ENCODE measurements at regions not wholly inside any gene's neighbourhood (a gene's known extent, or its start where the extent isn't known, plus 50 kb on each side); places are given as distances from the start of the nearest gene placed in this dataset.

DNA sequence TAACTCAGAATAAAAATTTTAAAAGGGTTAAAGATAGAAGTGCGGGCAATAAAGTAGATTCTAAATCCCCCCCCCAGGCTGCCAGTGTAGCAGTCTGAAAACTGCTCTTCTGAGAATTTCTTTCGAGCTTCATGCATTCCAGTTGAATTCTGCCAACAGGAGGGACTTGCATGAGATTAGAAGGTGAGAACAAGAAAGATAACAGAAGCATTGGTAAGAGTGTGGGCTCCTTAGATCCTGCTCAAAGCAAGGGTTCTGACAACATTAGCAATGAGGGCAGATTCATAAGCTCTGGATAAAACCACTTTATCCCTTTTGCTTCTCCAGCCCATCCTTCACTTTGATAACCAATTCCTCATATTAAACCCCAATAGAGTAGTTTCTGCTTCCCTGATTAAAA, 235.9 kb upstream of the CDH6 start:
- ATAC-seq: no peak
- DNase-seq (ENCODE audit: low spot score): no peak

GRCh38 chr5:30956251-30956650, 237.2 kb upstream of the CDH6 start:
- no peak for ATAC-seq
- DNase-seq (ENCODE audit: low spot score): no peak

GRCh38 chr5:30937070-30937469, 256.4 kb upstream of the CDH6 start:
- ATAC-seq (no peak), DNase-seq (ENCODE audit: low spot score) (no peak)

- ATAC-seq: no peak
- DNase-seq (ENCODE audit: low spot score): no peak
Measured at GRCh38 chr5:30933599-30933998, 259.9 kb upstream of the CDH6 start.

- ATAC-seq: no peak
- DNase-seq (ENCODE audit: low spot score): no peak
Measured at GRCh38 chr5:30932273-30933017, 261.0 kb upstream of the CDH6 start.

- ATAC-seq (no peak), DNase-seq (ENCODE audit: low spot score) (no peak)
Measured at GRCh38 chr5:30930736-30931135, 262.8 kb upstream of the CDH6 start.

- no peak for DNase-seq (ENCODE audit: low spot score)
- ATAC-seq: no peak
Measured at GRCh38 chr5:30928956-30929355, 264.5 kb upstream of the CDH6 start.

GRCh38 chr5:30926218-30926617, 267.3 kb upstream of the CDH6 start:
- no peak for ATAC-seq
- no peak for DNase-seq (ENCODE audit: low spot score)

DNA sequence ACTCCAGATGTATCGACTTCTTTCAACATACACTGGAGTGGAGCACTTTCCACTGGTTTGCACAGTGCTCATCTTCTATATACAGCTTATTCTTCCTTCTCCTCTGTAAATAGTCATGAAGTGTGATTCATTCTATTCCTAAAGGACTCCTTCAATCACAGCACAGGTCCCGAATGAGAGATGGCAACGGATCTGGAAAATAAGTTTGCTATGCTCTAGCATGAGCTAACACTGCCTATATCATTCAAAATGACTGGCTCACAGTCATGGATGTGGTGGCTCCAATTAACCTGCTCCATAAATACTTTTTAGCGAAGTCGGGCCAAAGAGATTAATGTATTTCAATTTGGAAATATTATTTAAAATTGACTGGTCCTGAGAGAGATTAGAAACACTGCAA, 272.1 kb upstream of the CDH6 start:
- ATAC-seq (no peak), DNase-seq (ENCODE audit: low spot score) (no peak)

GRCh38 chr5:30918171-30918570, 275.3 kb upstream of the CDH6 start:
- ATAC-seq (no peak), DNase-seq (ENCODE audit: low spot score) (no peak)

DNA sequence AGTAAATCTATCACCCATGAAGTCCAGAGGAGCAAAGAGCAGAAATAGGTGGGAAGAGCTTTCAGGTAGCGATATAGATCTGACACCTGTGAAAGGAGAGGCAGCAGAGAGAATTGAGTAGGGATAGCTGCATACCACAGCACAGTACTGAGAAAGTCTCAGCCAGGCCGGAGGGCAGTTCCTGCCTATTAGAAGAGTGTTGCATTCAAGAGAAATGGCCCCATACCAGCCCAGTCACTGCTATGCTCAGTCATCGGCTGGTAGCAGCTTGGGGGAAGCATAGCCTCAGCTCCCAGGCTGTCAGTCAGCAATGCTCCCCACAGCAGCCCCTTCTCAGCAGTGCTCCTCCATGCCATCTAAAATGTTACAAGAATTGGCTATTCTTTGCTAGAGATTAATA, 285.1 kb upstream of the CDH6 start:
- ATAC-seq: no peak
- no peak for DNase-seq (ENCODE audit: low spot score)

GRCh38 chr5:30900367-30900766, 293.1 kb upstream of the CDH6 start:
- DNase-seq (ENCODE audit: low spot score): no peak
- no peak for ATAC-seq

- ATAC-seq (no peak), DNase-seq (ENCODE audit: low spot score) (no peak)
Measured at GRCh38 chr5:30894811-30895210, 298.7 kb upstream of the CDH6 start.

DNA sequence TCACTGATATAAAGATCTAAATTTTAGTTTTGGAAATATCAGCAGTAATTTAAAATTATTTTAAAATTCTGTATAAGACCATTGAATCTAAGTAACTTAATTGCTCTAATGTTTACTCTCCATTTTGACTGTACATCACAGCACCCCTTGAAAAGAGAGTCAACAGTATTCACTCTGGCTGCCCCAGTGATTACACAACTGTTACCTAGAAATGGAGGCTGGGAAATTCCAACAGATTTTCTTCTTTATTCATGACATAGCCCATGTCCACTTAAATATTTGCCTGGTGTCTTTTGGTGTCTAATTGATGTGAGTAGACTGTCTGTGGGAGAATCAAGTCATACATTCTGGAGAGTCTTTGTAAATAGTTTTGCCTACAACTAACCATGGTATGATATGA, 301.8 kb upstream of the CDH6 start:
- no peak for ATAC-seq
- DNase-seq (ENCODE audit: low spot score): no peak

DNA sequence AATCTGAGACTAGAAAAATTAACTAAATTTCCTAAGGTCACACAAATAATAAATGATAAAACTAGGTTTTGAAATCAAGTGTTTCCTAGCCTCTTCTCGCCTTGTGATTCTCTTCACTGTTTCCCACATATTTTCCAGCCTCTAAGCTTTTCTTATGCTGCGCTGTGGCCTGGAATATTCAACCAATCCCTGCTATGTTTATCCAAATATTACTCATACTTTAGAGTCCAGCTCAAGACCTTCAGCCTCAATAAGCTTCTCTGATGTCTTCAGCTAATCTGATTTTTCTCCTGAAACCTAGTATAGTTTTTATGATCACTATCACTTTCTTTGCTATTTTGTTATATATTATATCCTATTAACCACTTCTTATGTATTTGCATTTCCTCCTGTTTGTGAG, 303.1 kb upstream of the CDH6 start:
- no peak for ATAC-seq

DNA sequence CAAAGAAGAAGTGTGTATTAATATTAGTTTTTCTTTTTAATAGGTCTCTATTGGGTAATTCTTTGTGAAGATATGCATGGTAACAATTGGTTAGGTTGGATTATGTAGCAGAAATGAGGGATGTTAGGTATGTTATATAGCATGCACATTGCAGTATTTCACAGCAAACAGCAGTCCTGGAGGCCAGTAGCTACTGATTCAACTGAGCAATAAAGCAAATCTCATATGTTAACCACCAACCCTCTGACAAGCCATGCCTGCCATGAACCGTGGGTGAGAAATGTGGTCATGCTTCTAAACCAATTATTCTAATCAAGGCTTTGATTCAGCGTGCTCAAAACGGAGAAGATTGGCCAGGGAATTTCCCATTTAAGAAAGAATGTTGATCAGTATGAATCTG, 313.0 kb upstream of the CDH6 start:
- ATAC-seq (no peak), DNase-seq (ENCODE audit: low spot score) (no peak)

More for the DNA sequence above, 303.1 kb upstream of the CDH6 start:
- DNase-seq (ENCODE audit: low spot score): no peak

- ATAC-seq: no peak
Measured at GRCh38 chr5:30879887-30880286, 313.6 kb upstream of the CDH6 start.

GRCh38 chr5:30878746-30879145, 314.7 kb upstream of the CDH6 start:
- ATAC-seq: no peak
- DNase-seq (ENCODE audit: low spot score): no peak

More at GRCh38 chr5:30879887-30880286, 313.6 kb upstream of the CDH6 start:
- no peak for DNase-seq (ENCODE audit: low spot score)

- DNase-seq (ENCODE audit: low spot score) (no peak), ATAC-seq (no peak)
Measured at GRCh38 chr5:30878296-30878695, 315.2 kb upstream of the CDH6 start.

DNA sequence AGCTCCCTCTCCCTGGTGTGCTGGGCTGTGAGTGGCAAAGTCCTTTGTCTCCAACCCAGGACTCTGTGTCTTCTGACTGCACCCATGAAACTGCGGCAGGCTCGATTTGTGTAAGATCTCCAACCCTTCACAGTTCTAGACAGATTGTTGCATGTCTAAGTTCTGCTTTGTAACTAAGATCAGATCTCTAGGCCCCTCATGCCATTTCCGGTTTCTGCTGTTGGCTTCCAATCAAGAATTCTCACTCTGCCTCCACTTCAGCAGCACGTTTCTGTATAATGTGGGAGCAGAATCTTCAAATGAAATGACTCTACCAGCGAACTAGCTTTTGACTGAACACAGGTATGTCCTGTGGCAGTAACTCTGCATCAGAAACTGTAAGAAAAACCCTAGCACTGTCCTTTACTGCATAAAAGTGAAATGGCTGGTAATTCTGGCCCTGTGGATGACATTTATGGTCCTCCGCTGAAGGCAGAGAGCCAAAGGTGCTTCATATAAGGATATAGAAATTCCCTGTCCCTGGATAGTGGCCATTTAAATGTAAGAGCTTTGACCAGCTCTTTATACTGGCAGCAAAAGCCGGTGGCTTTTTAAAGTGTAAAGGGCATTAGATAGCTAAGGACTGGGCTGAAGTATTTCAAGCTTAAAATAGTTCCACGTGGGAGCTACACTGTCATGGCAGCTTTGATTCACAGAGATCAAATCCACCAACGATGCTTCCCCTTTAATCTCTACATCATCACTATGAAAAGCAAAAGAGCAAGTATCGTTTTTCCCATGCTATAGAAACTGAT, 319.0 kb upstream of the CDH6 start:
- DNase-seq (ENCODE audit: low spot score) (no peak), ATAC-seq (no peak)

DNA sequence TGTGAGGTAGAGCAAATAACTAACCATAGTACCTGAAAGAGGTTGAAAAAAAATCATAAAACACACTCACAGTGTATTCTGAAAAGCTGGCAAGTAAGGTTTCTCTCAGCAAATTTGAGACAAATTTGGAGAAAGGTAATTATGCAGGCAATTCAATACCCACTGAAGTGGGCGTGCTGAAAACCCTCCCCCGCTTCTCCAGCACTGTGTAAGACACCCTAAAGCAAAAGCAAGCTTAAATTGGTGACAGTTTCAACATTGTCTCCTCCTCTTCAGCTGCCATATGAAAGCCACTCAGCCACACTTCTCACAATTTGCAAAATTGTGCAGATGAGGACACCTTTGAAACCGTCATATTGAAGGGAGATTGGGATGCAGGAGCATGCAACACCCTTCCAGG, 322.3 kb upstream of the CDH6 start:
- DNase-seq (ENCODE audit: low spot score) (no peak), ATAC-seq (no peak)

GRCh38 chr5:30867711-30868110, 325.8 kb upstream of the CDH6 start:
- ATAC-seq: no peak
- no peak for DNase-seq (ENCODE audit: low spot score)

DNA sequence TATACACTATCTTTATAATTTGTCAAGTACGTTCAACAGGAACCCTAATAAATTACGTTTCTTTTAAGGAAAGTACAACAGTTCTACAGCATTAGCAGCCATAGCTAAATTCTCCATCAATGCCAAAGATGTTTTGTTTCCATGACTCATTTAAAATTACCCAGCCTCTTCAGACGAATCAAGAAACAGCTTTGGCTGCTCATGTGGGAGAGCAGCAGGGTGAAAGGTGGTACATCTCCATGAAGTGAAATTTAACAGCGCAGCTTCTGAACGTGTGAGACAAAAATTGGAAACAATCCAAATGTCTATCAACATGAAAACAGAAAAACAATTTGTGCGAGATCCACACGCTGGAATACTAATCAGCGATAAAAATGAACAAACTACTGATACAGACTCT, 327.3 kb upstream of the CDH6 start:
- no peak for DNase-seq (ENCODE audit: low spot score)
- ATAC-seq: no peak
